ENCODE measurements at regions not wholly inside any gene's neighbourhood (a gene's known extent, or its start where the extent isn't known, plus 50 kb on each side); places are given as distances from the start of the nearest gene placed in this dataset.

- Histone ChIP-seq H3K27ac (no peak overlapping the region), H3K9me3 (peaks cover 0 to 9% (median 3%) of the 10 kb centered on the region in 8 donors), H3K4me3 (no peak overlapping the region), H3K36me3 (no peaks in the 10 kb centered on the region), H3K4me1 (no peaks in the 10 kb centered on the region), H3K27me3 (replicated peaks in 1 of 7) (no peaks in the 10 kb centered on the region)
- 61 to 73% (median 67%) methylated on average over 3 of the region's 3 CpGs for WGBS, 5 donors
- intact Hi-C loops (cut with DNase I; ENCODE audit: low total_unique reads): no loop called here
- DNase-seq: no peak
- TF ChIP-seq CTCF (IDR thresholded peaks at IDR 0.05 in 8 of 11, conservative IDR thresholded peaks at IDR 0.05 in 3 of 11) (no peak), POLR2AphosphoS5 (IDR thresholded peaks at IDR 0.05) (no peak), POLR2A (IDR thresholded peaks at IDR 0.05) (no peak)
Observed at GRCh38 chr4:11013094-11013664, 328.6 kb upstream of the CLNK start.

DNA sequence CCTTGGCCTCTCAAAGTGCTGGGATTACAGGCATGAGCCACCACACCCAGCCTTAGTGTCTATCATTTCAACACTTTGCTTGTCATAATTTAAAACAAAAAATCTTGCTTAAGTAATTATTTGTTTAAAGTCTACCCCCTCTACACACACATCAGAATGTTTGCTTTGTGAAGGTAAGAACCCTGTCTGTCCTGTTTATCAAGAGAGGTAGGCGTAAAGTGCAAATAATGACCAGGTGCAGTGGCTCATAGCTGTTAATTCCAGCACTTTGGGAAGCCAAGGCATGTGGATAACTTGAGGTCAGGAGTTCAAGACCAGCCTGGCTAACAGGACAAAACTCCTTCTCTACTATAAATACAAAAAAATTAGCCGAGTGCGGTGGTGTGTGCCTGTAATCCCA lies 326.7 kb upstream of the CLNK start:
- no peak for DNase-seq
- H3K27ac ChIP-seq: no peak overlapping the region
- no peaks in the 10 kb centered on the region for H3K36me3 ChIP-seq
- peaks cover 0 to 13% (median 3%) of the 10 kb centered on the region in 8 donors for H3K9me3 ChIP-seq
- no peak overlapping the region for H3K4me3 ChIP-seq
- H3K27me3 ChIP-seq (replicated peaks in 1 of 7): no peaks in the 10 kb centered on the region
- H3K4me1 ChIP-seq: no peaks in the 10 kb centered on the region
- WGBS, 5 donors: 85 to 93% (median 90%) methylated on average over 3 of the region's 3 CpGs
- intact Hi-C loops (cut with DNase I; ENCODE audit: low total_unique reads): no loop called here
- TF ChIP-seq CTCF (IDR thresholded peaks at IDR 0.05 in 8 of 11, conservative IDR thresholded peaks at IDR 0.05 in 3 of 11) (no peak), POLR2A (IDR thresholded peaks at IDR 0.05) (no peak)

GRCh38 chr4:11010624-11011023 lies 326.1 kb upstream of the CLNK start:
- TF ChIP-seq CTCF (IDR thresholded peaks at IDR 0.05 in 8 of 11, conservative IDR thresholded peaks at IDR 0.05 in 3 of 11): no peak
- TF ChIP-seq POLR2AphosphoS5 (IDR thresholded peaks at IDR 0.05): no peak
- TF ChIP-seq POLR2A (IDR thresholded peaks at IDR 0.05): no peak
- no peak for DNase-seq

GRCh38 chr4:11009281-11009680 lies 324.7 kb upstream of the CLNK start:
- Histone ChIP-seq H3K4me3 (no peak overlapping the region), H3K4me1 (peaks cover 0 to 5% (median 0%) of the 10 kb centered on the region in 6 donors), H3K27ac (no peak overlapping the region), H3K36me3 (no peaks in the 10 kb centered on the region), H3K27me3 (replicated peaks in 1 of 7) (no peaks in the 10 kb centered on the region), H3K9me3 (peaks cover 0 to 13% (median 3%) of the 10 kb centered on the region in 8 donors)
- intact Hi-C loops (cut with DNase I; ENCODE audit: low total_unique reads): no loop called here
- no peak for DNase-seq
- WGBS, 5 donors: 77 to 98% (median 88%) methylated on average over 1 of the region's 1 CpG
- no peak for TF ChIP-seq POLR2A (IDR thresholded peaks at IDR 0.05)

More at GRCh38 chr4:11010624-11011023, 326.1 kb upstream of the CLNK start:
- H3K27ac ChIP-seq: no peak overlapping the region
- H3K27me3 ChIP-seq (replicated peaks in 1 of 7): no peaks in the 10 kb centered on the region
- no peaks in the 10 kb centered on the region for H3K36me3 ChIP-seq
- H3K4me1 ChIP-seq: peaks cover 0 to under 1% (median 0%) of the 10 kb centered on the region in 6 donors
- no peak overlapping the region for H3K4me3 ChIP-seq
- intact Hi-C loops (cut with DNase I; ENCODE audit: low total_unique reads): no loop called here
- peaks cover 0 to 13% (median 3%) of the 10 kb centered on the region in 8 donors for H3K9me3 ChIP-seq
- WGBS, 5 donors: 74 to 91% (median 84%) methylated on average over 2 of the region's 2 CpGs
